Left lung (tissue), 4 donors: ENCODE measurements at regions not wholly inside any gene's neighbourhood (a gene's known extent, or its start where the extent isn't known, plus 50 kb on each side); places are given as distances from the start of the nearest gene placed in this dataset.

Experiments
- ATAC-seq: fragments of 200-7000 bp; cut with Tn5 transposase; one replicate; pipeline ENCODE4 v1.9.1; 2020; ENCODE audit warnings: moderate library complexity
- DNase-seq, 4 donors: peaks; one replicate each; pipeline ENCODE4 v3.0.0-alpha.2; 2013 to 2020
- H3K27ac ChIP-seq, 2 donors: fragments of 200-600 bp; sonication (generic) in 1 of 2; one replicate each; pipeline versions ENCODE4 v1.5.0 to v1.8.0; 2020 to 2021
- H3K27me3 ChIP-seq, 2 donors: fragments of 200-600 bp; sonication (generic) in 1 of 2; one replicate each; pipeline versions ENCODE4 v1.5.0 to v1.8.0; 2020 to 2021
- H3K36me3 ChIP-seq, 2 donors: fragments of 200-600 bp; sonication (generic) in 1 of 2; one replicate each; pipeline versions ENCODE4 v1.5.0 to v1.8.0; 2020 to 2021
- H3K4me1 ChIP-seq, 2 donors: fragments of 200-600 bp; one replicate each; pipeline ENCODE4 v1.8.0; 2021
- H3K4me3 ChIP-seq, 2 donors: fragments of 200-600 bp; sonication (generic) in 1 of 2; one replicate each; pipeline versions ENCODE4 v1.5.0 to v1.8.0; 2020 to 2021; ENCODE audit warnings: mild to moderate bottlenecking in 1 of 2
- H3K9me3 ChIP-seq, 2 donors: fragments of 200-600 bp; sonication (generic) in 1 of 2; one replicate each; pipeline versions ENCODE4 v1.5.0 to v1.8.0; 2020 to 2021
- intact Hi-C, 2 donors: fragments of 100-400 bp; cut with DNase I; formaldehyde crosslinking; loops; one replicate each; pipeline versions ENCODE4 v1.11.2 to v1.14.2; 2022
- TF ChIP-seq, protein P1 (sequence below), 2 donors: fragments of 200-600 bp; sonication (generic) in 1 of 2; IDR thresholded peaks; one replicate each; pipeline versions ENCODE4 v1.5.0 to v1.8.0; 2021; ENCODE audit warnings: antibody characterized with exemption in 2 of 2
- donor health status: DM: no; HTN: yes; CAD: no.
- donor health status: DM: no; HTN: no; CAD: no.

DNA sequence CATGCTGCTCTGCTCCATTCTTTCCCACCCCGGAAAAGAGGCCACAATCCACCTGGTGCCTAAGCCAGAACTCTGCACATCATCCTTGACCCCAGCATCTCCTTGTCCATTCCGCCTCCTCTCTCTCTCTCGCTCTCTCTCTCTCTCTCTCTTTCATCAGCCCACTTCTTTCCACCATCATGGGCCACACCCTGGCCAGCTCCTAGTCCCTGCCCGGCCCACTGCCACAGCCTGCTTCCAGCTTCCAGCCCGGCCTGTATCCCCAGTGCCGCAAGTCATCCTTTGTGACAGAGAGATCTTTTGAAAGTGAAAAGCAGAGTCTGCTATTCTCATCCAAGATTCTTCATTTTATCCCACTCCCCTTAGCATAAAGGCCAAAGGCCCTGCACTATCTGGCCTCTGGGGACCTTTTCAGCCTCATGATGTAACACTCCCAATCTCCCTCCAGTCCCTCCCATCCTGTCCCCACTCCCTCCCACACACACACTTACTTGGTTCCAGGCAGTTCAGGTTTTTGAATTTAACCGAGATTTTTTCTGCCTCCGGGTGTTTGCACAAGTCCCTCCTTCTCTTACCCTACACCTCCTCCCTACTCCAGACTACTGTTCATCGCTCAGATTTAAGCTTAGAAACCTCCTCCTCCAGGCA is 214.0 kb downstream of the EN1 start:
- no peak overlapping the region for H3K4me3 ChIP-seq
- intact Hi-C loops = no loop called here
- no peaks in the 10 kb centered on the region for H3K4me1 ChIP-seq
- H3K36me3 ChIP-seq = no peaks in the 10 kb centered on the region
- TF ChIP-seq, protein P1, sequence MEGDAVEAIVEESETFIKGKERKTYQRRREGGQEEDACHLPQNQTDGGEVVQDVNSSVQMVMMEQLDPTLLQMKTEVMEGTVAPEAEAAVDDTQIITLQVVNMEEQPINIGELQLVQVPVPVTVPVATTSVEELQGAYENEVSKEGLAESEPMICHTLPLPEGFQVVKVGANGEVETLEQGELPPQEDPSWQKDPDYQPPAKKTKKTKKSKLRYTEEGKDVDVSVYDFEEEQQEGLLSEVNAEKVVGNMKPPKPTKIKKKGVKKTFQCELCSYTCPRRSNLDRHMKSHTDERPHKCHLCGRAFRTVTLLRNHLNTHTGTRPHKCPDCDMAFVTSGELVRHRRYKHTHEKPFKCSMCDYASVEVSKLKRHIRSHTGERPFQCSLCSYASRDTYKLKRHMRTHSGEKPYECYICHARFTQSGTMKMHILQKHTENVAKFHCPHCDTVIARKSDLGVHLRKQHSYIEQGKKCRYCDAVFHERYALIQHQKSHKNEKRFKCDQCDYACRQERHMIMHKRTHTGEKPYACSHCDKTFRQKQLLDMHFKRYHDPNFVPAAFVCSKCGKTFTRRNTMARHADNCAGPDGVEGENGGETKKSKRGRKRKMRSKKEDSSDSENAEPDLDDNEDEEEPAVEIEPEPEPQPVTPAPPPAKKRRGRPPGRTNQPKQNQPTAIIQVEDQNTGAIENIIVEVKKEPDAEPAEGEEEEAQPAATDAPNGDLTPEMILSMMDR (IDR thresholded peaks at IDR 0.05) = no peak
- peaks cover 0 to 6% of the 10 kb centered on the region in 2 donors for H3K27me3 ChIP-seq
- DNase-seq (no peak), ATAC-seq (no peak)
- H3K9me3 ChIP-seq = no peaks in the 10 kb centered on the region
- no peak overlapping the region for H3K27ac ChIP-seq

DNA sequence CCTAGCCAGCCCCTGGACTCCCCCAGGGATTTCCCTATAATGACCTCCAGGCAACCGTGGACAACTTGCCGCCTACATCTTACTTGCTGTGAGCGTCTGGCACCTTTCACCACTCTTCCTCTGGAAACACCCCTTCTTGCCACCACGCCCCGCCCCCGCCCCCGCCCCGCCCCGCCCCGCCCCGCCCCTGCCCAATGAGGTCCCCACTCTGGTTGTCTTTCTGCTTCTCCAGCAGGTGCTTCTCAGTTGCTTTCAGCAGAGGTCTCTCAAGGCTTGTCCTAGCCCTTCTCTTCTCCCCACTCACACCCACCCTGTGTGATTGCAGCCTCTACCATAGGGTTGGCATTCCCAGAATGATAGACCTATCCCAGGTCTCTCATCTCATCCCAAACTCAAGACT is 214.5 kb downstream of the EN1 start:
- Histone ChIP-seq H3K4me3 (no peak overlapping the region), H3K27ac (no peak overlapping the region), H3K36me3 (no peaks in the 10 kb centered on the region), H3K27me3 (peaks cover 0 to 6% of the 10 kb centered on the region in 2 donors), H3K4me1 (no peaks in the 10 kb centered on the region), H3K9me3 (no peaks in the 10 kb centered on the region)
- no peak for ATAC-seq
- no peak for DNase-seq
- TF ChIP-seq, protein P1 (IDR thresholded peaks at IDR 0.05) = no peak
- intact Hi-C loops = no loop called here

DNA sequence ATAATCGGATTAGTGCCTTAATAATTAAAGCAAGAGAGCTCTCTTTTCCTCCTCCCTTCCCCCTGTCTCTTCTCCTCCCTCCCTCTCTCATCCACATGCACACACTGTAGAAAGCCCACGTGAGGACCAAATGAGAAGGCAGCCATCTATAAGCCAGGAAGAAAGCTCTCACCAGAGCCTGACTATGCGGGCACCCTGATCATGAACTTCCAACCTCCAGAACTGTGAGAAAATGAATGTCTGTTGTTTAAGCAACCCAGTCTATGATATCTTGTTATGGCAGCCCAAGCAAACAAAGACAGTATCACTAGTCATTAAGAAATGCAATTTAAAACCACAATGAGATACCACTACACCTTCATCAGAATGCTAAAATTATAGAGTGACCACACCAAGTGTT is 220.3 kb downstream of the EN1 start:
- Histone ChIP-seq H3K4me3 (no peak overlapping the region), H3K27me3 (no peaks in the 10 kb centered on the region), H3K36me3 (no peaks in the 10 kb centered on the region), H3K4me1 (no peaks in the 10 kb centered on the region), H3K27ac (no peak overlapping the region), H3K9me3 (no peaks in the 10 kb centered on the region)
- ATAC-seq = no peak
- no peak for DNase-seq
- intact Hi-C loops = no loop called here
- TF ChIP-seq, protein P1 (IDR thresholded peaks at IDR 0.05) = no peak

DNA sequence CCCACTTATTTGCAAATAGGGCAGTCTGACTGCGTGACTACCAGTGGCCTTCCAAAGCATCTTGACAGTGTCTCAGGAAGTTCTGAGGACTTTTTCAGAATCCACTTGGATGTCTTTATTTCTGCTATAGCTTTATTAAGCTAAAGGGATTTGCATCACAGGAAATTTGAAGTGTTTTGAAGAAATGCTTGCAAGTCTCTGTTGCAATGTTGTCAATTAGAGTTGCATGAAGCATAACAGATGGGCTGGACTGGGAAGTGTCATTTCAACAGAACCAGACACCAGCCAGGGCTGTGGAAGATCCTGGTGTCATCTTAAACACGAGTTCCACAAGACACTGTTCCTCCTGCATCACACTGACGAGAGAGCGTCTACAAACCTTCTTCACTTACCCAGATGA is 224.5 kb downstream of the EN1 start:
- no peak overlapping the region for H3K27ac ChIP-seq
- no peaks in the 10 kb centered on the region for H3K9me3 ChIP-seq
- no peak overlapping the region for H3K4me3 ChIP-seq
- H3K4me1 ChIP-seq = no peaks in the 10 kb centered on the region
- TF ChIP-seq, protein P1 (IDR thresholded peaks at IDR 0.05) = no peak
- intact Hi-C loops = no loop called here
- H3K27me3 ChIP-seq = no peaks in the 10 kb centered on the region
- ATAC-seq (no peak), DNase-seq (no peak)
- H3K36me3 ChIP-seq = no peaks in the 10 kb centered on the region

DNA sequence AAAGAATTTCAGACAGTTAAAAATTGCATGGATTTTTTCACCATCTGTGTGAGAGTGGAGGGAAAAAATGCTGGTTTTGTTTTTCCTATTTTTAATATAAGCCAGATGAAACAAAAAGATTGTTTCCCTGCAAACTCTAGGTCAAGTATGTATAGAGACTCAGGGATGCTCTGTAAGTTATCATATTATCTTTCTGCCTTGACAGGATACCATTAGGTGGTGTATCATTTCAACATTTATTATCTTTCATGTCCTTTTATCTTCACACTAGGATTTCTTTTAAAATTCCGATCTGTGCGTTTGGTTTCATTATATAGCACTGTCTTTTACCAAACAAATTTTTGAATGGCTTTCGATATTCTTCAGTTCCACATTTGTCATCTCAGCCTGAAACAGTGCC is 225.3 kb downstream of the EN1 start:
- Histone ChIP-seq H3K4me1 (no peaks in the 10 kb centered on the region), H3K4me3 (no peak overlapping the region), H3K36me3 (no peaks in the 10 kb centered on the region), H3K27ac (no peak overlapping the region), H3K9me3 (no peaks in the 10 kb centered on the region), H3K27me3 (no peaks in the 10 kb centered on the region)
- DNase-seq = no peak
- ATAC-seq = no peak
- TF ChIP-seq, protein P1 (IDR thresholded peaks at IDR 0.05) = no peak
- intact Hi-C loops = no loop called here
